ENCODE measurements at regions not wholly inside any gene's neighbourhood (a gene's known extent, or its start where the extent isn't known, plus 50 kb on each side); places are given as distances from the start of the nearest gene placed in this dataset.

DNA sequence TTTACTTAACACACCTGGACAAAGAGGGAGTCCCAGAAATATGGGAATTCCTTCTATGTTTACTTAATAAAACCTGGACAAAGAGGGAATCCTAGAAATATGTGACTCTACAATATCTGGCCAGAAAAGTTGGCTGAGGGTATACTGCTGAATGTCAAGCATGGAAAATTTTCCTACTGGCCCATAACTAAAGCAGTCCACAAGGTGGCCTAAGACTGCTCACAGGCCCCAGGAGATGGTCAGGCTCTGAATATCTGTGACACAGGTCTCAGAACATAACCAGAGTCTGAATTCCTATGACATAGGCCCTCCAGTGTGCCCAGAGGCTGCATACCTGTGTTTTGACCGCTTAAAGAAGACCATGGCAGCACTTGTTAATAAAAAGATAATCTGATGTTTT, 578.2 kb upstream of the NRSN1 start:
- TF ChIP-seq POLR2AphosphoS5 (IDR thresholded peaks at IDR 0.05; ENCODE audit: borderline replicate concordance, low read depth, low read length), result no peak
- TF ChIP-seq EZH2 (IDR thresholded peaks at IDR 0.05), result no peak
